Embryonic facial prominence (tissue), 1 donor: ENCODE measurements at regions not wholly inside any gene's neighbourhood (a gene's known extent, or its start where the extent isn't known, plus 50 kb on each side); places are given as distances from the start of the nearest gene placed in this dataset.

Experiments used
- DNase-seq: peaks from one replicate; pipeline ENCODE4 v3.0.0-alpha.2; 2016; ENCODE audit errors: extremely low spot score

GRCh38 chr1:29649189-29650040, 413.1 kb downstream of the PTPRU start:
- DNase-seq, result no peak

GRCh38 chr1:29648798-29649188, 412.5 kb downstream of the PTPRU start:
- no peak for DNase-seq

- no peak for DNase-seq
Measured at GRCh38 chr1:29648026-29648425, 411.7 kb downstream of the PTPRU start.

GRCh38 chr1:29647581-29647980, 411.3 kb downstream of the PTPRU start:
- no peak for DNase-seq

GRCh38 chr1:29646161-29646775, 409.9 kb downstream of the PTPRU start:
- no peak for DNase-seq

GRCh38 chr1:29645586-29645985, 409.3 kb downstream of the PTPRU start:
- DNase-seq, result no peak

- DNase-seq, result no peak
Measured at GRCh38 chr1:29644812-29645211, 408.5 kb downstream of the PTPRU start.

GRCh38 chr1:29643838-29644440, 407.6 kb downstream of the PTPRU start:
- no peak for DNase-seq

GRCh38 chr1:29643281-29643680, 407.0 kb downstream of the PTPRU start:
- DNase-seq, result no peak

- DNase-seq, result no peak
Measured at GRCh38 chr1:29642519-29642918, 406.2 kb downstream of the PTPRU start.

GRCh38 chr1:29641921-29642320, 405.6 kb downstream of the PTPRU start:
- DNase-seq, result no peak

GRCh38 chr1:29640428-29640785, 404.1 kb downstream of the PTPRU start:
- DNase-seq, result no peak

GRCh38 chr1:29639741-29640427, 403.6 kb downstream of the PTPRU start:
- no peak for DNase-seq

- no peak for DNase-seq
Measured at GRCh38 chr1:29639156-29639736, 402.9 kb downstream of the PTPRU start.

- DNase-seq, result no peak
Measured at GRCh38 chr1:29638281-29638680, 402.0 kb downstream of the PTPRU start.

GRCh38 chr1:29636936-29637335, 400.6 kb downstream of the PTPRU start:
- DNase-seq, result no peak

GRCh38 chr1:29635501-29636263, 399.4 kb downstream of the PTPRU start:
- no peak for DNase-seq

GRCh38 chr1:29634746-29635335, 398.5 kb downstream of the PTPRU start:
- DNase-seq, result no peak

GRCh38 chr1:29634324-29634723, 398.0 kb downstream of the PTPRU start:
- DNase-seq, result no peak

GRCh38 chr1:29633771-29634170, 397.4 kb downstream of the PTPRU start:
- no peak for DNase-seq
